PC-9 (cell line): ENCODE measurements at regions not wholly inside any gene's neighbourhood (a gene's known extent, or its start where the extent isn't known, plus 50 kb on each side); places are given as distances from the start of the nearest gene placed in this dataset.

Experiments used
- EZH2 ChIP-seq: fragments of 200-600 bp; sonication (generic); IDR thresholded peaks from 2 replicates; pipeline ENCODE4 v1.8.0; 2017; ENCODE audit warnings: antibody characterized with exemption, low read depth
- TF ChIP-seq, protein P1 (sequence below): fragments of 200-600 bp; sonication (generic); conservative IDR thresholded peaks from 2 replicates; pipeline ENCODE4 v1.6.1; 2017; ENCODE audit warnings: mixed run types, antibody characterized with exemption, mild to moderate bottlenecking, moderate library complexity

DNA sequence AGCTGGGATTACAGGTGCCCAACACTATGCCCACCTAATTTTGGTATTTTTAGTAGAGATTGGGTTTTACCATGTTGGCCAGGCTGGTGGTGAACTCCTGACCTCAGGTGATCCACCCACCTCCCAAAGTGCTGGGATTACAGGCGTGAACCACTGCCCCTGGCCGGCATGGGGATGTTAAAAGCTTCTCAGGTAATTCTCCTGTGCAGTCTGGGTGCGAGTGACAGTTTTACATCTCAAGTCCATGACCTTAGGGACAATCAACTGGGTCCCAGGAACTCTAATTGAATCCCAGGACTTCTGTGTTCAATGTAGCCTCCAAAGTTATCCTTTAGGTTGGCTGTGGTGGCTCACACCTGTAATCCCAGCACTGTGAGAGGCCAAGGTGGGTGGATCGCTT lies 100.1 kb upstream of the TSHZ3 start:
- TF ChIP-seq, protein P1, sequence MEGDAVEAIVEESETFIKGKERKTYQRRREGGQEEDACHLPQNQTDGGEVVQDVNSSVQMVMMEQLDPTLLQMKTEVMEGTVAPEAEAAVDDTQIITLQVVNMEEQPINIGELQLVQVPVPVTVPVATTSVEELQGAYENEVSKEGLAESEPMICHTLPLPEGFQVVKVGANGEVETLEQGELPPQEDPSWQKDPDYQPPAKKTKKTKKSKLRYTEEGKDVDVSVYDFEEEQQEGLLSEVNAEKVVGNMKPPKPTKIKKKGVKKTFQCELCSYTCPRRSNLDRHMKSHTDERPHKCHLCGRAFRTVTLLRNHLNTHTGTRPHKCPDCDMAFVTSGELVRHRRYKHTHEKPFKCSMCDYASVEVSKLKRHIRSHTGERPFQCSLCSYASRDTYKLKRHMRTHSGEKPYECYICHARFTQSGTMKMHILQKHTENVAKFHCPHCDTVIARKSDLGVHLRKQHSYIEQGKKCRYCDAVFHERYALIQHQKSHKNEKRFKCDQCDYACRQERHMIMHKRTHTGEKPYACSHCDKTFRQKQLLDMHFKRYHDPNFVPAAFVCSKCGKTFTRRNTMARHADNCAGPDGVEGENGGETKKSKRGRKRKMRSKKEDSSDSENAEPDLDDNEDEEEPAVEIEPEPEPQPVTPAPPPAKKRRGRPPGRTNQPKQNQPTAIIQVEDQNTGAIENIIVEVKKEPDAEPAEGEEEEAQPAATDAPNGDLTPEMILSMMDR, result no peak
- TF ChIP-seq EZH2, result no peak
